CD8-positive, alpha-beta memory T cell (primary cell): ENCODE measurements at regions not wholly inside any gene's neighbourhood (a gene's known extent, or its start where the extent isn't known, plus 50 kb on each side); places are given as distances from the start of the nearest gene placed in this dataset.

ENCODE experiments used
- CTCF ChIA-PET: fragments of 350-600 bp; sonication (Branson Sonifier 250); formaldehyde crosslinking; loops from one replicate; lab custom pipeline; 2021; ENCODE audit warnings: antibody characterized with exemption; lab: Charles Lee
- POLR2A ChIA-PET: fragments of 350-600 bp; sonication (Branson Sonifier 250); formaldehyde crosslinking; loops from one replicate; lab custom pipeline; 2021; ENCODE audit warnings: antibody characterized with exemption; lab: Charles Lee
- DNase-seq, 5 donors: peaks; one replicate each; pipeline versions ENCODE4 v3.0.0 to v3.0.0-alpha.2; 2020 to 2022; ENCODE audit warnings: mixed read lengths in 1 of 5
- H3K27ac ChIP-seq: one replicate; pipeline ENCODE4 v1.7.0; 2013; ENCODE audit warnings: low read depth, mild to moderate bottlenecking, low read length, moderate library complexity
- H3K27me3 ChIP-seq: 2 replicates; pipeline ENCODE4 v1.7.0; 2013; ENCODE audit warnings: low read length, mild to moderate bottlenecking; ENCODE audit not compliant: insufficient read depth, poor library complexity, severe bottlenecking
- H3K36me3 ChIP-seq: 2 replicates; pipeline ENCODE4 v1.7.0; 2013; ENCODE audit warnings: mild to moderate bottlenecking, low read length, moderate library complexity; ENCODE audit not compliant: insufficient read depth
- H3K4me1 ChIP-seq: 2 replicates; pipeline ENCODE4 v1.7.0; 2013; ENCODE audit warnings: mild to moderate bottlenecking, low read length, moderate library complexity; ENCODE audit not compliant: insufficient read depth
- H3K4me3 ChIP-seq: 2 replicates; pipeline ENCODE4 v1.7.0; 2013; ENCODE audit warnings: mild to moderate bottlenecking, low read length
- H3K9me3 ChIP-seq: 2 replicates; pipeline ENCODE4 v1.7.0; 2013; ENCODE audit warnings: mild to moderate bottlenecking, low read length
- H3K27ac Mint-ChIP-seq, 8 donors: one replicate each; pipeline ENCODE4 v1.8.0; 2020 to 2021; ENCODE audit warnings: mixed read lengths in 8 of 8, mild to moderate bottlenecking in 6 of 8, inconsistent platforms in 3 of 8, moderate library complexity in 3 of 8
- H3K27me3 Mint-ChIP-seq, 2 donors: one replicate each; pipeline ENCODE4 v1.8.0; 2020 to 2021; ENCODE audit warnings: mixed read lengths in 2 of 2, mild to moderate bottlenecking in 1 of 2, moderate library complexity in 1 of 2
- H3K36me3 Mint-ChIP-seq, 3 donors: one replicate each; pipeline ENCODE4 v1.8.0; 2020 to 2021; ENCODE audit warnings: mixed read lengths in 3 of 3, inconsistent platforms in 1 of 3, mild to moderate bottlenecking in 1 of 3
- H3K4me1 Mint-ChIP-seq, 3 donors: one replicate each; pipeline ENCODE4 v1.8.0; 2020 to 2021; ENCODE audit warnings: mixed read lengths in 3 of 3, inconsistent platforms in 1 of 3, mild to moderate bottlenecking in 1 of 3
- H3K4me3 Mint-ChIP-seq, 7 donors: one replicate each; pipeline ENCODE4 v1.8.0; 2020 to 2021; ENCODE audit warnings: mixed read lengths in 7 of 7, mild to moderate bottlenecking in 6 of 7, moderate library complexity in 4 of 7, inconsistent platforms in 2 of 7
- H3K9me3 Mint-ChIP-seq, 5 donors: one replicate each; pipeline ENCODE4 v1.8.0; 2020 to 2022; ENCODE audit warnings: mixed read lengths in 5 of 5, mild to moderate bottlenecking in 3 of 5, moderate library complexity in 2 of 5, inconsistent platforms in 1 of 5

DNA sequence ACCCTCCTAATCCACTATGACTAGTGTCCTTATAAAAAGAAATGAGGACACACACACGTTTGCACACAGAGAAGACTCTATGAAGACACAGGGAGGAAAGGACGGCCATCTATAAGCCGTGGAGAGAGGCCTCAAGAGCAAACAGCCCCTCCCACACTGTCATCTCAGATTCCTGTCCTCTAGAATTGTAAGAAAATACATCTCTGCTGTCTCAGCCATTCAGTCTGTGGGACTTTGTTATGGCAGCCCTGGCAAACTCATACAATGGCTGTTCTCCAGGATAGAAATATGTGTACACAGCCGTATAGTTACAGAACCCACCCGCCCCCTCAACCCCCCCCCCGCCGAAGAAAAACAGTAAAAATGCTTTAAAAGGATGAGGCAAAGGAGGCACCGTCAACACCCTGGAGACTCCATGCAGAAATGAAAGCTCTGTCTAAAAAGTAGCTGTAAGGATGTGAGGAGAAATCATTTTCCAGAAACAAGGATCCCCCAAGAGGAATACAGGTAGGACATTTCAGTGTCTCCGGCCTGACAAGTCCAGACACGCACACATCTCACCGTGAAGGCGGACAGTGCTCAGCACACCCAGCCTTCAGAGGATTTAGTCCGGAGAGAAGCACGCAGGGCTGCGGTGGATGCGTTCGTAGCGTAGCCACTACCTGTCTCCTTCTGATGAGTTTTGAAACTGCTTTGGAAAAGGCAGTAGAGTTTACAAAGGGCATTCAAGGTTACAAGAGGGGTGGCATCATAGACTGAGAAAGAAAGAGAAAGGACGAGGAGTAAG is 110.8 kb upstream of the ERCC6L2 start:
- Mint-ChIP-seq H3K4me1 (peaks cover 7 to 12% (median 10%) of the 10 kb centered on the region in 3 donors), H3K9me3 (no peaks in the 10 kb centered on the region), H3K4me3 (no peak overlapping the region), H3K27me3 (peaks cover under 1 to 8% of the 10 kb centered on the region in 2 donors), H3K36me3 (no peaks in the 10 kb centered on the region), H3K27ac (no peak overlapping the region)
- Histone ChIP-seq H3K4me1 (no peaks in the 10 kb centered on the region), H3K9me3 (no peaks in the 10 kb centered on the region), H3K27me3 (peaks cover 5% of the 10 kb centered on the region), H3K27ac (no peak overlapping the region), H3K4me3 (no peak overlapping the region), H3K36me3 (no peaks in the 10 kb centered on the region)
- CTCF ChIA-PET, result no interaction called here
- DNase-seq, result no peak
- POLR2A ChIA-PET, result no interaction called here

- H3K4me1 ChIP-seq, result no peaks in the 10 kb centered on the region
- H3K27ac Mint-ChIP-seq, result no peak overlapping the region
- no peak for DNase-seq
- POLR2A ChIA-PET, result no interaction called here
- no peaks in the 10 kb centered on the region for H3K36me3 Mint-ChIP-seq
- no peaks in the 10 kb centered on the region for H3K9me3 ChIP-seq
- H3K9me3 Mint-ChIP-seq, result no peaks in the 10 kb centered on the region
- no peak overlapping the region for H3K4me3 Mint-ChIP-seq
- peaks cover 0 to 8% of the 10 kb centered on the region in 2 donors for H3K27me3 Mint-ChIP-seq
- no peaks in the 10 kb centered on the region for H3K27me3 ChIP-seq
- H3K4me3 ChIP-seq, result no peak overlapping the region
- no peaks in the 10 kb centered on the region for H3K36me3 ChIP-seq
- no peak overlapping the region for H3K27ac ChIP-seq
- CTCF ChIA-PET, result no interaction called here
- H3K4me1 Mint-ChIP-seq, result peaks cover 7 to 12% (median 10%) of the 10 kb centered on the region in 3 donors
Observed at GRCh38 chr9:95763983-95764382, 111.5 kb upstream of the ERCC6L2 start.

DNA sequence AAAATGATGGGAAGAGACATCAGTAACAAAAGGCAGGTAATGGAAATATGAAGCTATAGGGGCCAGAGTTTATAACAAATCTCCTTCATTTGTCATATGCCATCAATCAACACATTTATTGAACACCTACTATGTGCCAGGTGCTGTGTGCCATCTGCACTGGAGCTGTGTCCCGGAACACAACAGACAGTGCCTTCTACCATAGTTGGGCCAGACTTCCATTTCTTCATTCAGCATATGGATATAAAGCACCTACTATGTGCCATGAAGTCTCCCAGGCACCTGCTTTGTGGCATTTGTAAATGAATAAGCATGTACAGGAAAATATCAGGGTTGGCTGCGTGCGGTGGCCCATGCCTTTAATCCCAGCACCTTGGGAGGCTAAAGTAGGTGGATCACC is 112.5 kb upstream of the ERCC6L2 start:
- Mint-ChIP-seq H3K4me1 (peaks cover 7 to 12% (median 10%) of the 10 kb centered on the region in 3 donors), H3K36me3 (no peaks in the 10 kb centered on the region), H3K4me3 (no peak overlapping the region), H3K9me3 (no peaks in the 10 kb centered on the region), H3K27ac (no peak overlapping the region), H3K27me3 (peaks cover 0 to 6% of the 10 kb centered on the region in 2 donors)
- ChIA-PET POLR2A (no interaction called here), CTCF (no interaction called here)
- no peak for DNase-seq
- no peak overlapping the region for H3K27ac ChIP-seq
- no peaks in the 10 kb centered on the region for H3K9me3 ChIP-seq
- H3K27me3 ChIP-seq, result no peaks in the 10 kb centered on the region
- H3K4me1 ChIP-seq, result no peaks in the 10 kb centered on the region
- H3K4me3 ChIP-seq, result no peak overlapping the region
- H3K36me3 ChIP-seq, result no peaks in the 10 kb centered on the region

DNA sequence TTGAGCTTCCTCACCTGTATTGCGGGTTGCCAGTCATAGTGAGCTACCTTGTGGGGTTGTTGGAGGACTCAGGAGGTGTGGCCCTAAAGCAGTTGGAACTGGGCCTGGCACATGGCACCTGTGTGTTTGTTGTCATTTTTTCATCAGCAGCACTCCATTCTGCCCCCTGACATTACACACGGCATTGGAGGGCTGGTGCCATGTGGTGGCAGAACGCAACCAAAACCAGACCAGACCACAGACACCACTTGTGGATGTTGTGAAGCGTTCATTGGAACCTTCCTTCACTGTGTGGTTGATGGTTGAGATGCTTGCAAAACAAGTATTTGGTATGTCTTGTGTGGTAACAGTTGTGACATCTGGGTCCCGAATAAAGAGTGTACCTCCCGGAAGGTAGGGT is 113.2 kb upstream of the ERCC6L2 start:
- Mint-ChIP-seq H3K27ac (peak overlapping the region in 2 of 8 donors; percentile 22 to 29), H3K36me3 (no peaks in the 10 kb centered on the region), H3K4me3 (no peak overlapping the region), H3K27me3 (peaks cover 0 to 6% of the 10 kb centered on the region in 2 donors), H3K9me3 (no peaks in the 10 kb centered on the region), H3K4me1 (peaks cover 7 to 12% (median 10%) of the 10 kb centered on the region in 3 donors)
- no peaks in the 10 kb centered on the region for H3K4me1 ChIP-seq
- POLR2A ChIA-PET, result no interaction called here
- no peaks in the 10 kb centered on the region for H3K27me3 ChIP-seq
- H3K36me3 ChIP-seq, result no peaks in the 10 kb centered on the region
- H3K27ac ChIP-seq, result no peak overlapping the region
- no peaks in the 10 kb centered on the region for H3K9me3 ChIP-seq
- CTCF ChIA-PET, result no interaction called here
- peak in 1 of 5 donors; percentile 21 for DNase-seq
- no peak overlapping the region for H3K4me3 ChIP-seq

DNA sequence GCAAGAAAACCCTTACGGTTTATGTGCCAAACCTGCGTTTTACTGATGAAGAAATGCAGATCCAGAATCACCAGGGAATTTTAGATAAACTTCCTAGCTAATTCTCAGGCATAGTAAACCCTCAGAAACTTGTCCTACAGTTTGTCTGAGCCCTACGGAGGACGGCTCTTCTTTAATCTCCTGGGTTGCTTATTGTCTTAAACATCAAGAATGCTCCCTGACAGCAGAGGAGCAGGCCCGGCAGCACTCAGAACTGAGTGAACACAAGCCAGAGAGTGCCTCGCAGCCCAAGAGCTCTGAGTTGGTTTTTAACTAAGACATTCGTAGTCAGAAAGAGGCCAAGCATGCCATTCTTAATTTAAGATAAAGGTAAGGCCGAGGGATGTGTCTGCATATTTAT is 114.7 kb upstream of the ERCC6L2 start:
- ChIA-PET CTCF (no interaction called here), POLR2A (no interaction called here)
- H3K4me1 ChIP-seq, result no peaks in the 10 kb centered on the region
- Mint-ChIP-seq H3K27ac (no peak overlapping the region), H3K36me3 (no peaks in the 10 kb centered on the region), H3K4me3 (no peak overlapping the region), H3K9me3 (no peaks in the 10 kb centered on the region), H3K27me3 (peaks cover 0 to 4% of the 10 kb centered on the region in 2 donors), H3K4me1 (peaks cover 7 to 12% (median 10%) of the 10 kb centered on the region in 3 donors)
- H3K4me3 ChIP-seq, result no peak overlapping the region
- no peak overlapping the region for H3K27ac ChIP-seq
- no peaks in the 10 kb centered on the region for H3K36me3 ChIP-seq
- no peaks in the 10 kb centered on the region for H3K9me3 ChIP-seq
- H3K27me3 ChIP-seq, result no peaks in the 10 kb centered on the region
- DNase-seq, result no peak

- H3K27ac Mint-ChIP-seq, result no peak overlapping the region
- CTCF ChIA-PET, result no interaction called here
Observed at GRCh38 chr9:95757439-95757838, 118.1 kb upstream of the ERCC6L2 start.

GRCh38 chr9:95756986-95757385 is 118.5 kb upstream of the ERCC6L2 start:
- POLR2A ChIA-PET, result no interaction called here
- H3K27ac ChIP-seq, result no peak overlapping the region
- H3K27me3 Mint-ChIP-seq, result peaks cover 0 to 2% of the 10 kb centered on the region in 2 donors
- H3K9me3 Mint-ChIP-seq, result no peaks in the 10 kb centered on the region
- no peaks in the 10 kb centered on the region for H3K36me3 Mint-ChIP-seq
- H3K36me3 ChIP-seq, result no peaks in the 10 kb centered on the region
- H3K4me1 ChIP-seq, result no peaks in the 10 kb centered on the region
- DNase-seq, result no peak
- CTCF ChIA-PET, result no interaction called here
- H3K27ac Mint-ChIP-seq, result no peak overlapping the region
- H3K4me3 Mint-ChIP-seq, result no peak overlapping the region
- H3K4me3 ChIP-seq, result no peak overlapping the region
- peaks cover 0 to 7% (median under 1%) of the 10 kb centered on the region in 3 donors for H3K4me1 Mint-ChIP-seq
- H3K27me3 ChIP-seq, result no peaks in the 10 kb centered on the region
- H3K9me3 ChIP-seq, result no peaks in the 10 kb centered on the region

More at GRCh38 chr9:95757439-95757838, 118.1 kb upstream of the ERCC6L2 start:
- Histone ChIP-seq H3K27me3 (no peaks in the 10 kb centered on the region), H3K27ac (no peak overlapping the region), H3K36me3 (no peaks in the 10 kb centered on the region), H3K4me1 (no peaks in the 10 kb centered on the region), H3K9me3 (no peaks in the 10 kb centered on the region), H3K4me3 (no peak overlapping the region)
- DNase-seq, result no peak
- Mint-ChIP-seq H3K4me3 (no peak overlapping the region), H3K36me3 (no peaks in the 10 kb centered on the region), H3K9me3 (no peaks in the 10 kb centered on the region), H3K27me3 (peaks cover 0 to 2% of the 10 kb centered on the region in 2 donors), H3K4me1 (peaks cover 4 to 12% (median 5%) of the 10 kb centered on the region in 3 donors)
- POLR2A ChIA-PET, result no interaction called here

DNA sequence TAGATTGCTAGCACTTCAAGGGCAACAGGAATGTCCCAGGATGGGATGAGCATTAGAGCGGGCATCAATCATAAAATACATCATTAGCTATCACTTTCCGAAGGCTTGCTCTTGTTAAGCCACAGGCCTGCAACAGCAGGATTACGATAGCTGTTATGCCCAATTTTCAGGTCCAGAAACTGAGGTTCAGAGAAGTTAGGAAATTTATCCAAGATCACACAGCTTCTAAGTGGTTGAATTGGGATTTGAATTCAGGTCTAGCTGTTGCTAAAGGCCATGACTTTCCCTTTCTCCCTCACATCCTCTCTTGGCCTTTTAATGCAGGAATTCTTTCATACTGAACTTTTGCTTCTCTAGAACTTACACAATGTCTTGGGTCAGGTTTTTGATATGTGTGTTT is 119.4 kb upstream of the ERCC6L2 start:
- no peaks in the 10 kb centered on the region for H3K9me3 ChIP-seq
- H3K27me3 Mint-ChIP-seq, result peaks cover under 1 to 2% of the 10 kb centered on the region in 2 donors
- no peak overlapping the region for H3K4me3 Mint-ChIP-seq
- H3K36me3 Mint-ChIP-seq, result no peaks in the 10 kb centered on the region
- H3K4me3 ChIP-seq, result no peak overlapping the region
- CTCF ChIA-PET, result no interaction called here
- H3K9me3 Mint-ChIP-seq, result no peaks in the 10 kb centered on the region
- no peak overlapping the region for H3K27ac ChIP-seq
- POLR2A ChIA-PET, result no interaction called here
- no peak overlapping the region for H3K27ac Mint-ChIP-seq
- H3K4me1 ChIP-seq, result peaks cover 2% of the 10 kb centered on the region
- DNase-seq, result no peak
- no peaks in the 10 kb centered on the region for H3K36me3 ChIP-seq
- H3K27me3 ChIP-seq, result no peaks in the 10 kb centered on the region
- peaks cover under 1 to 6% (median under 1%) of the 10 kb centered on the region in 3 donors for H3K4me1 Mint-ChIP-seq
